ENCODE measurements at regions not wholly inside any gene's neighbourhood (a gene's known extent, or its start where the extent isn't known, plus 50 kb on each side); places are given as distances from the start of the nearest gene placed in this dataset.
"Not testable (repeated sequence)": the region's sequence is repeated elsewhere in the genome, so short reads cannot be mapped to it uniquely, and the experiment has no call there.

GRCh38 chr4:31220921-31221320, 500.8 kb downstream of the PCDH7 start:
- no peak for DNase-seq

DNA sequence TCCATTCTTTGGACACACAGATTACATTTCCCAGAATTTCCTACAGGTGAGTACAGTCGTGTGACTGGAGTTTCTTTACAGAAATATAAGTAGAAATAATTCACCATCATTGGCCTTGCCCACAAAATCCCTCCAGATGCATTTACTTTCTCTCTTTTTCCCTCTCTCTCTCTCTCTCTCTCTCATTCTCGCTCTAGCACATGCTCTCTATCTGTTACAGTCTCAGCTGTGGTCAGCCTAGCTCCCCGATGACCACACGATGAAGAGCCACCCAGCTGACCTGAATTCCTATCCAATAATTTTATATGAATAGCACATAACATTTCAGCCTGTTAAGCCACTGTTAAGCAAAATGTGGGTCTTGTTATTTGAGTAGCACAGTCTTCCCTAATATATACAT, 507.9 kb downstream of the PCDH7 start:
- DNase-seq: no peak

GRCh38 chr4:31230594-31230993, 510.4 kb downstream of the PCDH7 start:
- no peak for DNase-seq

GRCh38 chr4:31234494-31234893, 514.3 kb downstream of the PCDH7 start:
- DNase-seq: no peak

DNA sequence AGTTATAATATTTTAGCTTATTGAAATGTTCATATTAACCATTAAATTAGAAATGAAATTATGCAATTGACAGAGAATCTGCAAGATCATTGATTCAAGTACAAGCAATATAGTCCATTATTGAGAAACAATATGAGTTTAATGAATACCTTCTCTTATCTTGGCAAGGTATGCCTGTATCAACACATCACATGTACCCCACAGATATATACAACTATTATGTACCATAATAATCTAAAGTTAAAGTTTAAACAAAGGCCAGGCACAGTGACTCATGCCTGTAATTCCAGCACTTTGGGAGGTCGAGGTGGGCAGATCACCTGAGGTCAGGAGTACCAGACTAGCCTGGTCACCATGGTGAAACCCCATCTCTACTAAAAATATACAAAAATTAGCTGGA, 514.7 kb downstream of the PCDH7 start:
- DNase-seq: no peak

DNA sequence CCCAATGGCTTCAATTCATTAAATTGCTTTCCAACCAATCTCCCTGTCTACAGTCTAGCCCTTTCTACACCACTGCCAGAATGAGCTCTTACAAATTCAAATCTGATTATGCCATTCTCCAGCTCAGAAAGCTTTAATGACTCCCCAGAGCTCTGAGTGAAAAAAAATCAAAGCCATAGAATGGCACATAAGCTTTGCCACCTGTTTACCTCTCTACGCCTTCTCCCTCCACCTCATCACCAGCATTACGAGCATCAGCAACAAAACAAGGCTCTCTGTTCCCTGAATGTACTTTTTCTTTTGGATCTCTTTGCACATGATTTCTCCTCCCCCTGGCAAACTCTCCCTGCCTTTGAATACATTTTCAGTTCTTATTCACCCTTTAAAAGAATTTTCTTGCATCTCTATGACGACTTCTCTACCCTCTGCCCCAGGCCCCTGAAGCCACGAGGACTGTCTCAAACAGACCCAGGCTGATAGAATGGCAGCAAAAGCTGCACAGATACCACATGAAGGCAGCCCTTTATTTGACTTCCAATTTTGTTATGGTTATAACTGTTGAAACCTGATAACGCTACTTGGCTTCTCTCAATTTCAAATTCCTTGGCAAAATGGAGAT, 516.0 kb downstream of the PCDH7 start:
- DNase-seq: no peak

- DNase-seq: no peak
Measured at GRCh38 chr4:31236639-31237173, 516.5 kb downstream of the PCDH7 start.

GRCh38 chr4:31237233-31237632, 517.1 kb downstream of the PCDH7 start:
- DNase-seq: no peak

DNA sequence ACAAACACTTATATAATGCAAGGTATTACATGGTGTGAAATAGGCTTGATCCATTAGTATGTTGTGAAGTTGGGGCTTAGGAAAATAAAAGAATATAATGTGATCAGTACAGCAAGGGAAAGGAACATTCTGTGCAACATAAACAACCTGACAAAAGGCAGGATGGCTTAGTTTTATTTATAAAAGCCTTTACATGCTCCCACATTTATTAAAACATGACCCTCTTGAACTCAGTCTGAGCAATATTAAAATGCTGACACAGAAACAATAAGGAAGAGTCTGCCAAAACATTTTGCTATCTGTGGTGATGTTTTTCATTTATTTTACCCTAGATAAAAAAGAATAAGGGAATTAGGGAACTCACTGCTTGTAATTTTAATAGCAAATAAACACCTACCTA, 519.7 kb downstream of the PCDH7 start:
- no peak for DNase-seq

- DNase-seq: no peak
Measured at GRCh38 chr4:31241504-31242106, 521.4 kb downstream of the PCDH7 start.

GRCh38 chr4:31246856-31247255, 526.7 kb downstream of the PCDH7 start:
- DNase-seq: no peak

GRCh38 chr4:31259119-31259518, 539.0 kb downstream of the PCDH7 start:
- DNase-seq: no peak

DNA sequence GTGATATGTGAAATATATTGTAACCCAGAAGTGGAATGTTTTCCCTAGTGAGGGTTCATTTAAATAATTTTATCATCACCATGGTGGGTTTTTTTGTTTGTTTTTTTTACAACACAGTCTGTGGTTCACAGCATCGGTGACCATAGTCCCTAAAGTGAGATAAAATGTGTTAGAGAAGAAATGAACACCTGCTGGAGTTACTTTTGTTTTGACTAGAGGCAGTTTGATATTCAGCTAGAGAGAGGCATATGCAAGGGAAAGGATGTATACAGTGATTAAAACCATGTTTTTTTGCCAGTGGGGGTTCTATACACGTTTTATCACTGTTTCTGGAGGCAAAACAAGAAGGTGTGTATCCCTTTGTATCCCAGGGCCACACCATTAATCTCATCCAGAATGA, 541.5 kb downstream of the PCDH7 start:
- no peak for DNase-seq

DNA sequence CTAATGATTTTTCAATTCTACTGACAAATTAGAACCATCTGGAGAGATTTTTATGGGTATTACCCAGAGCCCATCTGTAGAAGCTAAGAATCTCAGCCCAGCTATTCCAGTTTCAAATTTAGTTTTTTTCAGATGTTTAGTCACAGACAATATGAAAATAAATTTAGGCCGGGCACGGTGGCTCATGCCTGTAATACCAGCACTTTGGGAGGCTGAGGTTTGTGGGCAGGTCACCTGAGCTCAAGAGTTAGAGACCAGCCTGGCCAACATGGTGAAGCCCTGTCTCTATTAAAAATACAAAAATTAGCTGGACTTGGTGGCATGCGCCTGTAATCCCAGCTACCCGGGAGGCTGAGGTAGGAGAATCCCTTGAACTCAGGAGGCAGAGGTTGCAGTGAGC, 545.9 kb downstream of the PCDH7 start:
- not testable (repeated sequence) for DNase-seq

- no peak for DNase-seq
Measured at GRCh38 chr4:31272331-31273061, 552.3 kb downstream of the PCDH7 start.

GRCh38 chr4:31275906-31276305, 555.7 kb downstream of the PCDH7 start:
- no peak for DNase-seq

- DNase-seq: no peak
Measured at GRCh38 chr4:31283679-31284078, 563.5 kb downstream of the PCDH7 start.

GRCh38 chr4:31290836-31291235, 570.7 kb downstream of the PCDH7 start:
- DNase-seq: no peak

- no peak for DNase-seq
Measured at GRCh38 chr4:31291238-31291637, 571.1 kb downstream of the PCDH7 start.

GRCh38 chr4:31294655-31295480, 574.7 kb downstream of the PCDH7 start:
- no peak for DNase-seq

DNA sequence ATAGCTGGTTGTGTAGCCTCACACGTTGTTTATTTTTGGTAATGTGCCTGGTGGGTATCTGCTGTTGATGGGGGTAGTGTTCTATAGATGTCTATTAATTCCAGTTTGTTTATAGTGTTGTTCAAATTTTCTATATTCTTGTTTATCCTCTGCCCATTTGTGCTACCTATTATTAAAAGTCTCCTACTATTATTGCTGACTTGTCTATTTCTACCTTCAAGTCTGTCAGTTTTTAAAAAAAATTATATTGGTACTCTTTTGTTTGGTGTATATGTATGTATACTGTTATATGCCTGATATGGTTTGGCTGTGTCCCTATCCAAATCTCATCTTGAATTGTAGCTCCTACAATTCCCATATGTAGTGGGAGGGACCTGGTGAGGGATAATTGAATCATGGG, 578.6 kb downstream of the PCDH7 start:
- no peak for DNase-seq

GRCh38 chr4:31307029-31307428, 586.9 kb downstream of the PCDH7 start:
- no peak for DNase-seq

DNA sequence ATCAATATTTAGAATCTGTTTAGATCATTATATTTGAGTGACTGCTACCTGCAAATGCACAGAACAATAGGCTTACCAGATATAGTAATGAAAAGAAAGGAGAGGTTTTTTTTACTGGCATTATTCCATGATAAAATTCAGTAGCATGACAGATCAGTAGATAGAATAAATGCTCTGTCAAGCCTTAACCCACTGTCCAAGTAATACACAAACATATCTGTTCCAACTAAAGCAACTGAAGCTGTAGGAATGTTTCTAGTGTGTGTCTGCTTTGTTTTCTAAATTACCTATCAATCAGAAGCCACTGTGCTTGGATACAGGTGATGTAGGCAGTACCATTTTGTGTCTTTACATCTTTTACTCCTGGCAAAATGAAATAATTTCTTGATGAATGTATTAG, 604.6 kb downstream of the PCDH7 start:
- no peak for DNase-seq

All from activated CD4-positive, alpha-beta T cell treated with anti-CD3 and anti-CD28 coated beads, Interleukin-2, Interleukin-6, amounts not matched to agents 100 ng/mL and 50 ng/mL, durations not matched to agents 16 hours and 8 hours (primary cell).